Tibial artery (tissue), 4 donors: ENCODE measurements at regions not wholly inside any gene's neighbourhood (a gene's known extent, or its start where the extent isn't known, plus 50 kb on each side); places are given as distances from the start of the nearest gene placed in this dataset.

Experiments
- DNase-seq, 2 donors: peaks; one replicate each; pipeline ENCODE4 v3.0.0-alpha.2; 2019
- H3K27ac ChIP-seq, 2 donors: fragments of 200-600 bp; sonication (generic) in 1 of 2; 1 replicate in 1 of 2; 2 replicates in 1 of 2; pipeline ENCODE4 v1.5.1; 2018 to 2019; ENCODE audit warnings: mild to moderate bottlenecking in 1 of 2
- H3K27me3 ChIP-seq, 2 donors: fragments of 200-600 bp; sonication (generic) in 1 of 2; one replicate each; pipeline versions ENCODE4 v1.5.1 to v1.6.0; 2016 to 2019
- H3K36me3 ChIP-seq, 3 donors: fragments of 200-600 bp; sonication (generic) in 2 of 3; one replicate each; pipeline ENCODE4 v1.5.1; 2016 to 2019; ENCODE audit warnings: mild to moderate bottlenecking in 2 of 3
- H3K4me1 ChIP-seq, 4 donors: fragments of 200-600 bp; sonication (generic) in 2 of 4; 1 replicate in 3 of 4; 2 replicates in 1 of 4; pipeline ENCODE4 v1.5.1; 2016 to 2019
- H3K4me3 ChIP-seq, 2 donors: fragments of 200-600 bp; sonication (generic) in 1 of 2; 1 replicate in 1 of 2; 2 replicates in 1 of 2; pipeline ENCODE4 v1.5.1; 2018 to 2019; ENCODE audit warnings: mild to moderate bottlenecking in 2 of 2
- H3K9me3 ChIP-seq, 3 donors: fragments of 200-600 bp; sonication (generic) in 1 of 3; one replicate each; pipeline ENCODE4 v1.5.1; 2016 to 2019
- intact Hi-C: fragments of 100-400 bp; cut with DNase I; formaldehyde crosslinking; loops from one replicate; pipeline ENCODE4 v1.15.0; 2023; ENCODE audit warnings: low total_unique reads
- TF ChIP-seq, protein P1 (sequence below), 2 experiments: fragments of 200-600 bp in 1 of 2; fragments of 450-650 bp in 1 of 2; IDR thresholded peaks; one replicate each; pipeline ENCODE4 v1.5.1; 2017 to 2019; ENCODE audit warnings: antibody characterized with exemption in 2 of 2, mild to moderate bottlenecking in 1 of 2, moderate library complexity in 1 of 2

DNA sequence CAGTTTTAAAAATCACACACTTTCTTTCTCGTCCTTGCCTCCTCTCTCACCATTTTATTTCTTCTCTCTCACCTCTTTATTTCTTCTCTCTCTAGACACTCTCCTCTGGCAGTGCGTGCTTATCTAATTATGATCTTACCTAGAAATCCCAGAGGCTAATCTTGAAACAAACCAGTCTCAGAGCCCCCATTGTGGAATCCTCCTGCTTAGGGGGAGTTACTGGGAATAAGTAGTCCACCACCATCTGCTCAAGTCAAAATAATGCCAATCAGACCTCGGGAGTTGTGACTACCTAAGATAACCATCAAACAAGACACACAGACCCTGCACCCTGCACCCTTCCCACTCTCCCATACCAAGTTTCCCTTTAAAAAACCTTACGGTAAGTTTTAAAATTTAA, 256.9 kb downstream of the POM121L12 start:
- H3K4me1 ChIP-seq: no peaks in the 10 kb centered on the region
- no peaks in the 10 kb centered on the region for H3K36me3 ChIP-seq
- intact Hi-C loops: no loop called here
- TF ChIP-seq, protein P1, sequence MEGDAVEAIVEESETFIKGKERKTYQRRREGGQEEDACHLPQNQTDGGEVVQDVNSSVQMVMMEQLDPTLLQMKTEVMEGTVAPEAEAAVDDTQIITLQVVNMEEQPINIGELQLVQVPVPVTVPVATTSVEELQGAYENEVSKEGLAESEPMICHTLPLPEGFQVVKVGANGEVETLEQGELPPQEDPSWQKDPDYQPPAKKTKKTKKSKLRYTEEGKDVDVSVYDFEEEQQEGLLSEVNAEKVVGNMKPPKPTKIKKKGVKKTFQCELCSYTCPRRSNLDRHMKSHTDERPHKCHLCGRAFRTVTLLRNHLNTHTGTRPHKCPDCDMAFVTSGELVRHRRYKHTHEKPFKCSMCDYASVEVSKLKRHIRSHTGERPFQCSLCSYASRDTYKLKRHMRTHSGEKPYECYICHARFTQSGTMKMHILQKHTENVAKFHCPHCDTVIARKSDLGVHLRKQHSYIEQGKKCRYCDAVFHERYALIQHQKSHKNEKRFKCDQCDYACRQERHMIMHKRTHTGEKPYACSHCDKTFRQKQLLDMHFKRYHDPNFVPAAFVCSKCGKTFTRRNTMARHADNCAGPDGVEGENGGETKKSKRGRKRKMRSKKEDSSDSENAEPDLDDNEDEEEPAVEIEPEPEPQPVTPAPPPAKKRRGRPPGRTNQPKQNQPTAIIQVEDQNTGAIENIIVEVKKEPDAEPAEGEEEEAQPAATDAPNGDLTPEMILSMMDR (IDR thresholded peaks at IDR 0.05): no peak
- H3K9me3 ChIP-seq: peaks cover 0 to 5% (median 0%) of the 10 kb centered on the region in 3 donors
- H3K4me3 ChIP-seq: no peak overlapping the region
- no peaks in the 10 kb centered on the region for H3K27me3 ChIP-seq
- no peak overlapping the region for H3K27ac ChIP-seq
- no peak for DNase-seq

DNA sequence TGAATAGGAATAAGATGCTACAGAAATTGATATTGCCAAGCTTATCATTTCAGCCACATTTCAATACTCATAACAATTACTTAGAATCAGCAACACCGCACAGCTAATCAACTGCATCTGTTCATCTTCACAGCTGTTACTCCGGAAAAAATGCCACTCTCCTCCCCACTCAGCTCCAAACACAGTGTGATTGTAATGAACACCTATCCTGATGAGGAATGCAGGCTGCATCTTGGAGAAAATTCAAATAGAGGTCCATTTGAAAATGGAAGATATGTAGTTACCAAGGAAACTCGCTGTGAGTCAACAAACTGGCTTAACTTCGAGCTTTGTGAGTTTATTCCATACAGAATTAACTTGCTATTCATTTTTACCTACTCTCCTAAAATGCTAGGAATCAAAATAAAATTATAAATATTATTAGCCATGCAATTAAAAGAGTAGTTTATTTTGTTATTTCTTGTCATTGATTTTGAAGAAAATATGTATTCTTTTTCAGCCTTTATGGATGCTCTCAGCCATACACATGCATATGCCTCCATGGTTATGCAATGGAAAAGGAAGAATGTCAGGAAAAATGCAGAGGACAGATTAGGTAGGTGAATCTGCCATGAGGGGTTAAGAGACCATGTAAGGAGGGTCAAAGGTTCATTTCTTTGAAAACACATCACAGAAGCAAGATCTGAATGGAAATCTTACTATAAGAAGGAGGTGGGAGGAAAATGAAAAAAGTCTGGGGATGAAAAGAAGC, 267.2 kb downstream of the POM121L12 start:
- H3K9me3 ChIP-seq: no peaks in the 10 kb centered on the region
- TF ChIP-seq, protein P1 (IDR thresholded peaks at IDR 0.05): no peak
- no peaks in the 10 kb centered on the region for H3K4me1 ChIP-seq
- intact Hi-C loops: no loop called here
- H3K27ac ChIP-seq: no peak overlapping the region
- no peak for DNase-seq
- no peaks in the 10 kb centered on the region for H3K27me3 ChIP-seq
- no peaks in the 10 kb centered on the region for H3K36me3 ChIP-seq
- H3K4me3 ChIP-seq: no peak overlapping the region

- Histone ChIP-seq H3K4me3 (no peak overlapping the region), H3K27ac (no peak overlapping the region), H3K4me1 (no peaks in the 10 kb centered on the region), H3K36me3 (no peaks in the 10 kb centered on the region), H3K9me3 (no peaks in the 10 kb centered on the region), H3K27me3 (no peaks in the 10 kb centered on the region)
- intact Hi-C loops: no loop called here
- TF ChIP-seq, protein P1 (IDR thresholded peaks at IDR 0.05): no peak
- DNase-seq: no peak
These were observed 268.3 kb downstream of the POM121L12 start for GRCh38 chr7:53303781-53304180.

DNA sequence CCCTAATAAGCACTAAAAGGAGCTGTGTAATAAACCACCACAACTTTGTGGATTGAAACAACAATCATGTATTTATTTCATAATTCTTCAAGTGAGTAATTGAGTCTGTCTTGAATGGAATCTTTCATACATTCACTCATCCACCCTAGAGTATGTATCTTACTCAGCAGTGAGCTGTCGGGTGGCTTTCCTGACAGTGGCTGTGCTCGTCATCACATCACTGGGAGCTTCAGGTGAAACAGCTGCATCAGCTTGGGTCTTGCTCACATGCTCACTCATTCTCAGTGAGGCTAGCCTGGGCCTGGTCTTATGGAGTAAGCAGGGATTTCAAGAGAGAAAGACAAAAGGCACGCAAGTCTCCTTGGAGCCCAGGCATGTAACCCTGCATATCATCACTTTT, 271.4 kb downstream of the POM121L12 start:
- Histone ChIP-seq H3K9me3 (no peaks in the 10 kb centered on the region), H3K4me1 (no peaks in the 10 kb centered on the region), H3K4me3 (no peak overlapping the region), H3K27ac (no peak overlapping the region), H3K27me3 (no peaks in the 10 kb centered on the region), H3K36me3 (no peaks in the 10 kb centered on the region)
- TF ChIP-seq, protein P1 (IDR thresholded peaks at IDR 0.05): no peak
- intact Hi-C loops: no loop called here
- DNase-seq: no peak

GRCh38 chr7:53311205-53311604, 275.8 kb downstream of the POM121L12 start:
- Histone ChIP-seq H3K27me3 (no peaks in the 10 kb centered on the region), H3K4me1 (peaks cover 0 to 3% (median 0%) of the 10 kb centered on the region in 4 donors), H3K4me3 (no peak overlapping the region), H3K36me3 (no peaks in the 10 kb centered on the region), H3K9me3 (no peaks in the 10 kb centered on the region), H3K27ac (no peak overlapping the region)
- DNase-seq: no peak
- TF ChIP-seq, protein P1 (IDR thresholded peaks at IDR 0.05): no peak
- intact Hi-C loops: no loop called here
